HEK293T (cell line): ENCODE measurements at regions not wholly inside any gene's neighbourhood (a gene's known extent, or its start where the extent isn't known, plus 50 kb on each side); places are given as distances from the start of the nearest gene placed in this dataset.

Source experiments
- FOXA1 ChIP-seq: fragments of 450-650 bp; IDR thresholded peaks from 2 replicates; pipeline ENCODE4 v1.6.1; 2016; ENCODE audit warnings: mild to moderate bottlenecking
- FOXK2 ChIP-seq: fragments of 450-650 bp; IDR thresholded peaks from 2 replicates; pipeline ENCODE4 v1.6.1; 2016; ENCODE audit warnings: mild to moderate bottlenecking

- TF ChIP-seq FOXK2 (no peak), FOXA1 (no peak)
Observed at GRCh38 chr22:27022896-27023361, 365.5 kb downstream of the MIAT start.
